Breast epithelium (tissue), 3 donors: ENCODE measurements at regions not wholly inside any gene's neighbourhood (a gene's known extent, or its start where the extent isn't known, plus 50 kb on each side); places are given as distances from the start of the nearest gene placed in this dataset.

ENCODE experiments used
- CTCF ChIP-seq, 3 donors: fragments of 450-650 bp; IDR thresholded peaks; one replicate each; pipeline ENCODE4 v1.5.1; 2016 to 2017; ENCODE audit warnings: antibody characterized with exemption in 3 of 3, mild to moderate bottlenecking in 3 of 3, moderate library complexity in 3 of 3
- POLR2AphosphoS5 ChIP-seq, 3 donors: sonication (generic); formaldehyde crosslinking; IDR thresholded peaks; one replicate each; pipeline ENCODE4 v1.6.1; 2017; ENCODE audit warnings: antibody characterized with exemption in 3 of 3

- TF ChIP-seq CTCF (IDR thresholded peaks at IDR 0.05) (no peak), POLR2AphosphoS5 (IDR thresholded peaks at IDR 0.05) (no peak)
Observed at GRCh38 chr4:159024828-159025227, 78.1 kb upstream of the RAPGEF2 start.
